ENCODE measurements at regions not wholly inside any gene's neighbourhood (a gene's known extent, or its start where the extent isn't known, plus 50 kb on each side); places are given as distances from the start of the nearest gene placed in this dataset.
"Not testable (repeated sequence)": the region's sequence is repeated elsewhere in the genome, so short reads cannot be mapped to it uniquely, and the experiment has no call there.

DNA sequence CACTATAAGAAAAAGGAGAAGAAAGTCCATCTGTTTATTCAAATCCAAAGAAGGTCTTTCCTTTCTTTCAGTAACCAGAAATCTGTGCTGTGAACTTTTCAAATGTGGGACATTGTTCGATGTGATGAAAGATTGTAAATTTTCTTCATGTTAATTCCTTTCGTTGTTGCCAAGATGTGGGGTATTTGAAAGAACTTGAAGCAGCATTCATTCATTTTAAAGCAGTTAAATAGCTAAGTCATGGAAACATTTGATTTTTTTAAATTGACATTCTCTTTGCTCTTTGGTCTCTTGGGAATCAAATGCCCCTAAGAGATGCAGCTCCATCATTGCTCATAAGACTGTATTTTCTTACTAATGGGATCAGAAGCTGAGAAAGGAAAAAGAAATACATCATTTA lies 93.7 kb upstream of the EHBP1 start:
- no peak overlapping the region for H3K27ac ChIP-seq
- no peak for DNase-seq
- no peaks in the 10 kb centered on the region for H3K36me3 ChIP-seq
- in situ Hi-C loops (cut with MboI; ENCODE audit: low pct_ligation_motif_present in 1 of 4, low pct_unique_long_range_greater_than_20kb in 1 of 4, low sequenced_read_pairs in 3 of 4), result no loop called here
- intact Hi-C loops (cut with DNase I; ENCODE audit: low total_unique reads), result no loop called here
- H3K4me3 ChIP-seq, result no peak overlapping the region
- no peak for TF ChIP-seq POLR2A (IDR thresholded peaks at IDR 0.05)
- TF ChIP-seq EP300 (IDR thresholded peaks at IDR 0.05; ENCODE audit: low read depth), result no peak
- TF ChIP-seq, protein P1, sequence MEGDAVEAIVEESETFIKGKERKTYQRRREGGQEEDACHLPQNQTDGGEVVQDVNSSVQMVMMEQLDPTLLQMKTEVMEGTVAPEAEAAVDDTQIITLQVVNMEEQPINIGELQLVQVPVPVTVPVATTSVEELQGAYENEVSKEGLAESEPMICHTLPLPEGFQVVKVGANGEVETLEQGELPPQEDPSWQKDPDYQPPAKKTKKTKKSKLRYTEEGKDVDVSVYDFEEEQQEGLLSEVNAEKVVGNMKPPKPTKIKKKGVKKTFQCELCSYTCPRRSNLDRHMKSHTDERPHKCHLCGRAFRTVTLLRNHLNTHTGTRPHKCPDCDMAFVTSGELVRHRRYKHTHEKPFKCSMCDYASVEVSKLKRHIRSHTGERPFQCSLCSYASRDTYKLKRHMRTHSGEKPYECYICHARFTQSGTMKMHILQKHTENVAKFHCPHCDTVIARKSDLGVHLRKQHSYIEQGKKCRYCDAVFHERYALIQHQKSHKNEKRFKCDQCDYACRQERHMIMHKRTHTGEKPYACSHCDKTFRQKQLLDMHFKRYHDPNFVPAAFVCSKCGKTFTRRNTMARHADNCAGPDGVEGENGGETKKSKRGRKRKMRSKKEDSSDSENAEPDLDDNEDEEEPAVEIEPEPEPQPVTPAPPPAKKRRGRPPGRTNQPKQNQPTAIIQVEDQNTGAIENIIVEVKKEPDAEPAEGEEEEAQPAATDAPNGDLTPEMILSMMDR (IDR thresholded peaks at IDR 0.05), result no peak
- TF ChIP-seq POLR2AphosphoS5 (IDR thresholded peaks at IDR 0.05), result no peak
- WGBS, 2 donors (ENCODE audit: low coverage in 1 of 2), result 75 to 81% methylated on average over 2 of the region's 2 CpGs
- H3K4me1 ChIP-seq, result no peaks in the 10 kb centered on the region
- H3K27me3 ChIP-seq, result no peaks in the 10 kb centered on the region
- H3K9me3 ChIP-seq, result no peaks in the 10 kb centered on the region

DNA sequence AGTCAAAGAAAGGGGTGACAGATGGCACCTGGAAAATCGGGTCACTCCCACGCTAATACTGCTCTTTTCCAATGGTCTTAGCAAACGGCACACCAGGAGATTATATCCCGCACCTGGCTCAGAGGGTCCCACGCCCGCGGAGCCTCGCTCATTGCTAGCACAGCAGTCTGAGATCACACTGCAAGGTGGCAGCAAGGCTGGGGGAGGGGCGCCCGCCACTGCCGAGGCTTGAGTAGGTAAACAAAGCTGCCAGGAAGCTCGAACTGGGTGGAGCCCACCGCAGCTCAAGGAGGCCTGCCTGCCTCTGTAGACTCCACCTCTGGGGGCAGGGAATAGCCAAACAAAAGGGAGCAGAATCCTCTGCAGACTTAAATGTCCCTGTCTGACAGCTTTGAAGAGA lies 99.5 kb upstream of the TMEM17 start:
- H3K4me3 ChIP-seq; H3K4me1 ChIP-seq; H3K27ac ChIP-seq; H3K36me3 ChIP-seq; H3K9me3 ChIP-seq; intact Hi-C loops (cut with DNase I; ENCODE audit: low total_unique reads); H3K27me3 ChIP-seq; in situ Hi-C loops (cut with MboI; ENCODE audit: low pct_ligation_motif_present in 1 of 4, low pct_unique_long_range_greater_than_20kb in 1 of 4, low sequenced_read_pairs in 3 of 4); DNase-seq: not testable (repeated sequence)
- WGBS, 2 donors (ENCODE audit: low coverage in 1 of 2), result 50 to 78% methylated on average over 2 to 10 of the region's 13 CpGs

DNA sequence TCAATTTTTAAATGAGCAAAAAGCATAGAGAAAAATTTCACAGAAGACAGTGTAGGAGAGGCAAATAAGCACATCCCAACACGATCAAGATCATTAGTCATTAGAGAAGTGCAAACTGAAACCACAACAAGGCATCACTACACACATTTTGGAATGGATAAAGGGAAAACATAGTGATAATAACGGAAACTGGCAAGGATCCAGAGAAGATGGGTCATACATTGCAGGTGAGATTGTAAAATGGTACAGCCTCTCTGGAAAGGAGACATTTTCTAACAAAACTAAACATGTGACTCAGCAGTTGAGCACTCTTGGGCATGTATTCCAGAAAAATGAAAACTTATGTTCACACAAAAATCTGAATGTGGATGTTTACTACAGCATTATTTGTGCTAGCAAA lies 98.3 kb upstream of the TMEM17 start:
- H3K4me1 ChIP-seq, result no peaks in the 10 kb centered on the region
- WGBS, 2 donors (ENCODE audit: low coverage in 1 of 2), result 68 to 83% methylated on average over 1 to 2 of the region's 2 CpGs
- H3K36me3 ChIP-seq, result no peaks in the 10 kb centered on the region
- H3K4me3 ChIP-seq, result no peak overlapping the region
- H3K27ac ChIP-seq, result no peak overlapping the region
- DNase-seq, result no peak
- TF ChIP-seq, protein P1 (IDR thresholded peaks at IDR 0.05), result no peak
- TF ChIP-seq POLR2AphosphoS5 (IDR thresholded peaks at IDR 0.05) (no peak), POLR2A (IDR thresholded peaks at IDR 0.05) (no peak), EP300 (IDR thresholded peaks at IDR 0.05; ENCODE audit: low read depth) (no peak)
- in situ Hi-C loops (cut with MboI; ENCODE audit: low pct_ligation_motif_present in 1 of 4, low pct_unique_long_range_greater_than_20kb in 1 of 4, low sequenced_read_pairs in 3 of 4) (no loop called here), intact Hi-C loops (cut with DNase I; ENCODE audit: low total_unique reads) (no loop called here)
- no peaks in the 10 kb centered on the region for H3K27me3 ChIP-seq
- H3K9me3 ChIP-seq, result no peaks in the 10 kb centered on the region

DNA sequence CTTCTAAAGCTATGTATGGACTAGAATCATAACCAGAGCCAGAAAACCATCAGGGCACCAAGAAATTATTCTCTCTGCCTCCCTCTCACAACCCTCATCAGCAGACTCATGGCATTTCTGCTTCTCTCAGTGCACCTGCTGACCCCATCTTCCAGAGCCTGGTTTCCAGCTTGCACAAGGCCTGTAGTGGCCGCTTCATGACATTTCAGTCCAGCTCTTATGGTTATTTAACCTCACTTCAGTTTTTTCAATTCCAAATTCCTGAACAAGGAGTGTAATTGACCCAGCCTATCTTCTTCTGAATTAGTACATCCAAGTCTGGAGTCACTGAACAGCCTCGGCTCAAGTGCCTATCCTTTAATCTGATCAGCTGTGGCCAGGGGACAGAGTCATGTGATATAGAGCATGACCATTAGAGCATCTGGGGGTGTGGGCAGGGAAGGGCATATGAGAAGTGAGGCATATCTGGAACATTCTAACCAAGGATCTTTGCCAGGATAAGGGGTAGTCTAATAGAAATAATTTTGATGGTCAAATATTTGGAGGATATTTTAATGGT lies 97.2 kb upstream of the TMEM17 start:
- WGBS, 2 donors (ENCODE audit: low coverage in 1 of 2), result 91 to 100% methylated on average over 1 to 2 of the region's 2 CpGs
- no peak for DNase-seq
- Histone ChIP-seq H3K27ac (no peak overlapping the region), H3K36me3 (no peaks in the 10 kb centered on the region), H3K4me3 (no peak overlapping the region), H3K9me3 (no peaks in the 10 kb centered on the region), H3K4me1 (no peaks in the 10 kb centered on the region), H3K27me3 (no peaks in the 10 kb centered on the region)
- TF ChIP-seq POLR2A (IDR thresholded peaks at IDR 0.05) (no peak), POLR2AphosphoS5 (IDR thresholded peaks at IDR 0.05) (no peak), EP300 (IDR thresholded peaks at IDR 0.05; ENCODE audit: low read depth) (no peak)
- TF ChIP-seq, protein P1 (IDR thresholded peaks at IDR 0.05), result no peak
- in situ Hi-C loops (cut with MboI; ENCODE audit: low pct_ligation_motif_present in 1 of 4, low pct_unique_long_range_greater_than_20kb in 1 of 4, low sequenced_read_pairs in 3 of 4) (no loop called here), intact Hi-C loops (cut with DNase I; ENCODE audit: low total_unique reads) (no loop called here)

DNA sequence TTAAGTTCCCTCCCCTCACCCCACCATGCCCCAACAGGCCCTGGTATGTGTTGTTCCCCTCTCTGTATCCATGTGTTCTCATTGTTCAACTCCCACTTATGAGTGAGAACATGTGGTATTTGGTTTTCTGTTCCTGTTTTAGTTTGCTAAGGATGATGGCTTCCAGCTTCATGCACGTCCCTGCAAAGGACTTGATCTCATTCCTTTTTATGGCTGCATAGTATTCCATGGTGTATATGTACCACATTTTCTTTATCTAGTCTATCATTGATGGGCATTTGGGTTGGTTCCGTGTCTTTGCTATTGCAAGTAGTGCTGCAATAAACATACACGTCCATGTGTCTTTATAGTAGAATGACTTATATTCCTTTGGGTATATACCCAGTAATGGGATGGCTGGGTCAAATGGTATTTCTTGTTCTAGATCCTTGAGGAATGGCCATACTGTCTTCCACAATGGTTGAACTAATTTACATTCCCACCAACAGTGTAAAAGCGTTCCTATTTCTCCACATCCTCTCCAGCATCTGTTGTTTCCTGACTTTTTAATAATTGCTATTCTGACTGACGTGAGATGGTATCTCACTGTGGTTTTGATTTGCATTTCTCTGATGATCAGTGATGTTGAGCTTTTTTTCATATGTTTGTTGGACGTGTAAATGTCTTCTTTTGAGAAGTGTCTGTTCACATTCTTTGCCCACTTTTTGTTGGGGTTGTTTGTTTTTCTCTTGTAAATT lies 93.8 kb upstream of the TMEM17 start:
- H3K36me3 ChIP-seq; H3K9me3 ChIP-seq; intact Hi-C loops (cut with DNase I; ENCODE audit: low total_unique reads); DNase-seq; H3K27ac ChIP-seq; in situ Hi-C loops (cut with MboI; ENCODE audit: low pct_ligation_motif_present in 1 of 4, low pct_unique_long_range_greater_than_20kb in 1 of 4, low sequenced_read_pairs in 3 of 4); H3K27me3 ChIP-seq; H3K4me3 ChIP-seq: not testable (repeated sequence)
- H3K4me1 ChIP-seq, result peaks cover 0 to 16% (median 8%) of the 10 kb centered on the region in 4 donors
- 76 to 85% methylated on average over 4 to 6 of the region's 6 CpGs for WGBS, 2 donors (ENCODE audit: low coverage in 1 of 2)

All from transverse colon (tissue), 4 donors.